AG10803 (cell line): ENCODE measurements at regions not wholly inside any gene's neighbourhood (a gene's known extent, or its start where the extent isn't known, plus 50 kb on each side); places are given as distances from the start of the nearest gene placed in this dataset.
"Not testable (repeated sequence)": the region's sequence is repeated elsewhere in the genome, so short reads cannot be mapped to it uniquely, and the experiment has no call there.

ENCODE experiments used
- DNase-seq: peaks from one replicate; pipeline ENCODE4 v3.0.0; 2010; ENCODE audit warnings: low read depth
- H3K4me3 ChIP-seq: 2 replicates; pipeline ENCODE4 v1.5.1; 2011; ENCODE audit warnings: mild to moderate bottlenecking, low read length, control low read depth
- CTCF ChIP-seq: conservative IDR thresholded peaks from 2 replicates; pipeline ENCODE4 v1.5.1; 2011; ENCODE audit warnings: mild to moderate bottlenecking, low read length, control low read depth, inconsistent platforms

GRCh38 chr9:26133537-26133936 is 455.3 kb upstream of the TUSC1 start:
- no peak for DNase-seq
- no peak for TF ChIP-seq CTCF
- H3K4me3 ChIP-seq = no peak overlapping the region

GRCh38 chr9:26132746-26133312 is 454.6 kb upstream of the TUSC1 start:
- H3K4me3 ChIP-seq = no peak overlapping the region
- no peak for TF ChIP-seq CTCF
- no peak for DNase-seq

- H3K4me3 ChIP-seq = no peak overlapping the region
- no peak for TF ChIP-seq CTCF
- DNase-seq = peak; percentile 75
Measured at GRCh38 chr9:26131886-26132285, 453.6 kb upstream of the TUSC1 start.

- peak; percentile 35 for DNase-seq
- no peak overlapping the region for H3K4me3 ChIP-seq
- no peak for TF ChIP-seq CTCF
Measured at GRCh38 chr9:26129217-26129616, 451.0 kb upstream of the TUSC1 start.

GRCh38 chr9:26125693-26126092 is 447.4 kb upstream of the TUSC1 start:
- H3K4me3 ChIP-seq = no peak overlapping the region
- no peak for DNase-seq
- no peak for TF ChIP-seq CTCF

- not testable (repeated sequence) for DNase-seq, H3K4me3 ChIP-seq
Measured at GRCh38 chr9:26116085-26116484, 437.8 kb upstream of the TUSC1 start.

GRCh38 chr9:26112724-26113123 is 434.5 kb upstream of the TUSC1 start:
- peak; percentile 5 for DNase-seq
- H3K4me3 ChIP-seq = no peak overlapping the region
- TF ChIP-seq CTCF = no peak

GRCh38 chr9:26086396-26086795 is 408.2 kb upstream of the TUSC1 start:
- no peak for DNase-seq
- H3K4me3 ChIP-seq = no peak overlapping the region
- no peak for TF ChIP-seq CTCF
